C4-2B (cell line): ENCODE measurements at regions not wholly inside any gene's neighbourhood (a gene's known extent, or its start where the extent isn't known, plus 50 kb on each side); places are given as distances from the start of the nearest gene placed in this dataset.

Source experiments
- ZFX ChIP-seq: fragments of 450-650 bp; IDR thresholded peaks from 2 replicates; pipeline ENCODE4 v1.6.1; 2017
- TF ChIP-seq, protein P1 (sequence below): fragments of 450-650 bp; conservative IDR thresholded peaks from 2 replicates; pipeline ENCODE4 v1.5.1; 2017; ENCODE audit warnings: mild to moderate bottlenecking

- TF ChIP-seq, protein P1, sequence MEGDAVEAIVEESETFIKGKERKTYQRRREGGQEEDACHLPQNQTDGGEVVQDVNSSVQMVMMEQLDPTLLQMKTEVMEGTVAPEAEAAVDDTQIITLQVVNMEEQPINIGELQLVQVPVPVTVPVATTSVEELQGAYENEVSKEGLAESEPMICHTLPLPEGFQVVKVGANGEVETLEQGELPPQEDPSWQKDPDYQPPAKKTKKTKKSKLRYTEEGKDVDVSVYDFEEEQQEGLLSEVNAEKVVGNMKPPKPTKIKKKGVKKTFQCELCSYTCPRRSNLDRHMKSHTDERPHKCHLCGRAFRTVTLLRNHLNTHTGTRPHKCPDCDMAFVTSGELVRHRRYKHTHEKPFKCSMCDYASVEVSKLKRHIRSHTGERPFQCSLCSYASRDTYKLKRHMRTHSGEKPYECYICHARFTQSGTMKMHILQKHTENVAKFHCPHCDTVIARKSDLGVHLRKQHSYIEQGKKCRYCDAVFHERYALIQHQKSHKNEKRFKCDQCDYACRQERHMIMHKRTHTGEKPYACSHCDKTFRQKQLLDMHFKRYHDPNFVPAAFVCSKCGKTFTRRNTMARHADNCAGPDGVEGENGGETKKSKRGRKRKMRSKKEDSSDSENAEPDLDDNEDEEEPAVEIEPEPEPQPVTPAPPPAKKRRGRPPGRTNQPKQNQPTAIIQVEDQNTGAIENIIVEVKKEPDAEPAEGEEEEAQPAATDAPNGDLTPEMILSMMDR = no peak
- no peak for TF ChIP-seq ZFX
Observed at GRCh38 chr10:91077549-91078071, 142.9 kb upstream of the PCGF5 start.
